Left ventricle myocardium inferior (tissue), 1 donor: ENCODE measurements at regions not wholly inside any gene's neighbourhood (a gene's known extent, or its start where the extent isn't known, plus 50 kb on each side); places are given as distances from the start of the nearest gene placed in this dataset.
A peak's percentile ranks its signal among the peaks of the same experiment; 100 is the strongest.

ENCODE experiments used
- DNase-seq: peaks from one replicate; pipeline ENCODE4 v3.0.0-alpha.2; 2020
- H3K27ac ChIP-seq: fragments of 200-600 bp; replicated peaks from 2 replicates; pipeline ENCODE4 v1.8.0; 2021
- H3K27me3 ChIP-seq: fragments of 200-600 bp; 2 replicates; pipeline ENCODE4 v1.8.0; 2021; ENCODE audit warnings: low read depth
- H3K36me3 ChIP-seq: fragments of 200-600 bp; 2 replicates; pipeline ENCODE4 v1.8.0; 2021
- H3K4me1 ChIP-seq: fragments of 200-600 bp; 2 replicates; pipeline ENCODE4 v1.8.0; 2021
- H3K4me3 ChIP-seq: fragments of 200-600 bp; 2 replicates; pipeline ENCODE4 v1.8.0; 2021; ENCODE audit warnings: mild to moderate bottlenecking, moderate library complexity
- H3K9me3 ChIP-seq: fragments of 200-600 bp; replicated peaks from 2 replicates; pipeline ENCODE4 v1.8.0; 2021
- intact Hi-C: fragments of 100-400 bp; cut with micrococcal nuclease; formaldehyde crosslinking; loops from one replicate; pipeline ENCODE4 v1.11.0; 2022
- TF ChIP-seq, protein P1 (sequence below): fragments of 200-600 bp; IDR thresholded peaks from 2 replicates; pipeline ENCODE4 v1.8.0; 2021; ENCODE audit warnings: antibody characterized with exemption, mild to moderate bottlenecking, borderline replicate concordance
- donor health status: DM: no; HTN: yes; CAD: no; lungs with severe emphysema.

DNA sequence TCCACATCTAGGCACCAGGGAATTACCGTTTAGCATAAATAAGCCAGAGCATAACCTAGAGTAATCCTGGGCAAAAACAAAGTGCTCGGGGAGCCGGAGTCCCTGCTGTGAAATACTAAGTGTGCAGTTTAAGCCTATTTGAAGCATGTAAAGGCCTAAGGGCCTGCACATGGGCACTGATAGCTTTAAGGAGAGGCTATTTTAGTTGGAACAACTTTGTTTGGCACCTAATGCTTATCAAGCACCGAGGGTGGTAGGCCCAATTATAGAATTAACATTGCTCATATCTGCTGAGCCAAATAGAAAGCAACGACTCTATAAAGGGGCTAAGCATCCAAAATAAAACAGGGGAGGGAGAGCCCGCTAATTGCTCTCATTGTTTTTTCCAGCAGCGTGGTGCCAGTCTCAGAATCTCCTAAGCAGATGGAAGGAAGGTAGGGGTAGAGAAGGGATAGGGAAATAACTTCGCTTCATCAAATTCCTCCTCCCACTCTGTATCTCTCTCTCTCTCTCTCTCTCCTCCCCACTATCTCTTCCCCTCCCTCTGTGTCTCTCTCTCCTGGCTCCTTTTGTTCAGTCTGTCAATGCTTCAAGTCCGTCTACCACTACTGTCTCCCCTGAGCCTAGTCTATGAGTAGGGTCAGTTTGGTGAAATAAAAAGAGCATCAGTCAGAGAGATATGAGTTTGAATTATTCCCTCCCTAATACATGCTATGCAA lies 292.8 kb downstream of the NXPE2 start:
- no peak for DNase-seq
- no peaks in the 10 kb centered on the region for H3K9me3 ChIP-seq
- intact Hi-C loops: no loop called here
- H3K27me3 ChIP-seq: peaks cover 6% of the 10 kb centered on the region
- peaks cover 21% of the 10 kb centered on the region for H3K4me1 ChIP-seq
- H3K4me3 ChIP-seq: peak overlapping the region; percentile 11
- TF ChIP-seq, protein P1, sequence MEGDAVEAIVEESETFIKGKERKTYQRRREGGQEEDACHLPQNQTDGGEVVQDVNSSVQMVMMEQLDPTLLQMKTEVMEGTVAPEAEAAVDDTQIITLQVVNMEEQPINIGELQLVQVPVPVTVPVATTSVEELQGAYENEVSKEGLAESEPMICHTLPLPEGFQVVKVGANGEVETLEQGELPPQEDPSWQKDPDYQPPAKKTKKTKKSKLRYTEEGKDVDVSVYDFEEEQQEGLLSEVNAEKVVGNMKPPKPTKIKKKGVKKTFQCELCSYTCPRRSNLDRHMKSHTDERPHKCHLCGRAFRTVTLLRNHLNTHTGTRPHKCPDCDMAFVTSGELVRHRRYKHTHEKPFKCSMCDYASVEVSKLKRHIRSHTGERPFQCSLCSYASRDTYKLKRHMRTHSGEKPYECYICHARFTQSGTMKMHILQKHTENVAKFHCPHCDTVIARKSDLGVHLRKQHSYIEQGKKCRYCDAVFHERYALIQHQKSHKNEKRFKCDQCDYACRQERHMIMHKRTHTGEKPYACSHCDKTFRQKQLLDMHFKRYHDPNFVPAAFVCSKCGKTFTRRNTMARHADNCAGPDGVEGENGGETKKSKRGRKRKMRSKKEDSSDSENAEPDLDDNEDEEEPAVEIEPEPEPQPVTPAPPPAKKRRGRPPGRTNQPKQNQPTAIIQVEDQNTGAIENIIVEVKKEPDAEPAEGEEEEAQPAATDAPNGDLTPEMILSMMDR: no peak
- peak overlapping the region; percentile 57 for H3K27ac ChIP-seq
- H3K36me3 ChIP-seq: no peaks in the 10 kb centered on the region

- TF ChIP-seq, protein P1: no peak
- DNase-seq: no peak
- H3K36me3 ChIP-seq: no peaks in the 10 kb centered on the region
- peaks cover 21% of the 10 kb centered on the region for H3K4me1 ChIP-seq
- peaks cover 6% of the 10 kb centered on the region for H3K27me3 ChIP-seq
- H3K27ac ChIP-seq: no peak overlapping the region
- intact Hi-C loops: no loop called here
- no peaks in the 10 kb centered on the region for H3K9me3 ChIP-seq
- H3K4me3 ChIP-seq: no peak overlapping the region
These were observed 293.8 kb downstream of the NXPE2 start for GRCh38 chr11:114972105-114972504.

DNA sequence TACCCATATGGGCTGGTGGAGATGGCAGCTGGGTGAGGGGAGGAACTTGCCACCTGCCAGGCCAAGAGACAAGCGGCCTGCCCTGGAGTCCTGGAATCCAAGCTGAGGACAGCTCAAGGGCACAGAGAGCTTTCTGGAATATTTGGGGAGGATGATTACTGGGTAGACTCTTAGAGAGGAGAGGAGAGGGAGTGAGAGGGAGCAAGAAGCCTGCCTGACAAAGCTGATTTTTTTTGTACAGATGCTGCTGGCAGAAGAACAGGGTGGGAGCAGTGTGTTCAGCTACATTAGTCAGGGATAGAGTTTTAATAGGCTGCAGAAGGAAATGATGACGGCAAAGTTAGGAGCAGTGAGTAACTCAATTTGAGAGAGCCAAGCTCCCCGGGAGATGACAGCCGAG lies 299.3 kb downstream of the NXPE2 start:
- intact Hi-C loops: no loop called here
- TF ChIP-seq, protein P1: no peak
- H3K4me1 ChIP-seq: peaks cover 5% of the 10 kb centered on the region
- no peak overlapping the region for H3K4me3 ChIP-seq
- H3K9me3 ChIP-seq: no peaks in the 10 kb centered on the region
- no peak for DNase-seq
- H3K36me3 ChIP-seq: no peaks in the 10 kb centered on the region
- no peak overlapping the region for H3K27ac ChIP-seq
- H3K27me3 ChIP-seq: peaks cover 6% of the 10 kb centered on the region

DNA sequence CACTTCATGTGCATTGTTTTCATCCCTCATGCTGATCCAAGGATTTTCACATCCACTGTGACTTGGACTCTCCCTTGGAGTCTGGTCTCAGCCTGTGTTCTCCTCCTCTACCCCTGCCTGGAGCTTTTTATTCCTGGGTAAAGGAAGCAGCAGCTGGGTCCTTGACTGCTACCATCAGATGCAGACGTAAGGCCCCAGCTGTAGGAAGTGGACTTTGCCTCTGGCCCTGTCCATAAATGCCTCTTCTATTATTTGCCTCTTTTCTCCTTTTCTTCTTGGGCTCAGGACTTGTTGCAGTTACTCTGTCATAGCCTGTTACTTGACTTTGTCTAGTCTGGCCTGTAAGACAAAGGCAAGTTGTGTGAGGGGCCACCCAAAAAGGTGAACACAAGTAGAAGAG lies 303.8 kb downstream of the NXPE2 start:
- Histone ChIP-seq H3K4me1 (peaks cover 5% of the 10 kb centered on the region), H3K36me3 (no peaks in the 10 kb centered on the region), H3K27me3 (no peaks in the 10 kb centered on the region), H3K4me3 (no peak overlapping the region), H3K27ac (no peak overlapping the region), H3K9me3 (no peaks in the 10 kb centered on the region)
- no peak for DNase-seq
- TF ChIP-seq, protein P1: no peak
- intact Hi-C loops: no loop called here

- no peaks in the 10 kb centered on the region for H3K4me1 ChIP-seq
- no peak overlapping the region for H3K27ac ChIP-seq
- no peak overlapping the region for H3K4me3 ChIP-seq
- no peak for DNase-seq
- intact Hi-C loops: no loop called here
- H3K36me3 ChIP-seq: no peaks in the 10 kb centered on the region
- H3K9me3 ChIP-seq: no peaks in the 10 kb centered on the region
- H3K27me3 ChIP-seq: no peaks in the 10 kb centered on the region
- TF ChIP-seq, protein P1: no peak
These were observed 306.4 kb downstream of the NXPE2 start for GRCh38 chr11:114984611-114985163.
